NT2/D1 (cell line): ENCODE measurements at regions not wholly inside any gene's neighbourhood (a gene's known extent, or its start where the extent isn't known, plus 50 kb on each side); places are given as distances from the start of the nearest gene placed in this dataset.

Experiments used
- SUZ12 ChIP-seq: IDR thresholded peaks from 2 replicates; pipeline ENCODE4 v1.6.1; 2011; ENCODE audit not compliant: insufficient read length, insufficient read depth; ENCODE audit errors: extremely low read depth
- YY1 ChIP-seq: IDR thresholded peaks from 2 replicates; pipeline ENCODE4 v1.6.1; 2011; ENCODE audit not compliant: insufficient read length, insufficient read depth
- ZNF274 ChIP-seq: IDR thresholded peaks from 2 replicates; pipeline ENCODE4 v1.6.1; 2011; ENCODE audit warnings: mild to moderate bottlenecking, low read depth, low read length

GRCh38 chr9:23933348-23933747, 107.3 kb upstream of the ELAVL2 start:
- no peak for TF ChIP-seq YY1
- TF ChIP-seq SUZ12, result no peak
- no peak for TF ChIP-seq ZNF274
